ENCODE measurements at regions not wholly inside any gene's neighbourhood (a gene's known extent, or its start where the extent isn't known, plus 50 kb on each side); places are given as distances from the start of the nearest gene placed in this dataset.

DNA sequence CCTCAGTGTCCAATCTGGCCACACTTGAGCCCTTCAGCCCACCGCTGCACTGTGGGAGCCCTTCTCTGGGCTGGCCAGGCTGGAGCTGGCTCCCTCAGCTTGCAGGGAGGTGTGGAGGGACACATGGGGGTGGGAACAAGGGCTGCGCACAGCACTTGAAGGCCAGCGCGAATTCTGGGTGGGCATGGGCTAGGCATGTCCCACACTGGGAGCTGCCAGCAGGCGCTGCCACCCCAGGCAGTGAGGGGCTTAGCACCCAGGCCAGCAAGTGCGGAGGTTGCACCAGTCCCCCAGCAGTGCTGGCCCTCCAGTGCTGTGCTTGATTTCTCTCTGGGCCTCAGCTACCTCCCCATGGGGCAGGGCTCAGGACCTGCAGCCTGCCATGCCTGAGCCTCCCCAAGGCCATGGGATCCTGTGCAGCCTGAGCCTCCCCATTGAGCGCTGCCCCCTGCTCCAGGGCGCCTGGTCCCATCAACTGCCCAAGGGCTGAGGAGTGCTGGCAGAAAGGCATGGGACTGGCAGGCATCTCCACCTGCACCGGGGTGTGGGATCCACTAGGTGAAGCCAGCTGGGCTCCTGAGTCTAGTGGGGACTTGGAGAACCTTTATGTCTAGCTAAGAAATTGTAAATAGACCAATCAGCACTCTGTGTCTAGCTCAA lies 148.2 kb downstream of the EMB start:
- no peaks in the 10 kb centered on the region for H3K4me1 ChIP-seq (replicated peaks in 1 of 2; ENCODE audit: control insufficient read depth in 2 of 2, insufficient read depth in 2 of 2, low read length in 2 of 2)
- H3K9me1 ChIP-seq (ENCODE audit: control insufficient read depth, insufficient read depth, low read length) = no peaks in the 10 kb centered on the region
- H2AFZ ChIP-seq (ENCODE audit: low read depth, low read length) = no peak overlapping the region
- no peak overlapping the region for H3K27ac ChIP-seq (ENCODE audit: extremely low read depth, low read depth, low read length)
- in situ Hi-C loops (cut with MboI) (no loop called here), intact Hi-C loops (cut with micrococcal nuclease) (no loop called here)
- H4K20me1 ChIP-seq (replicated peaks; ENCODE audit: control insufficient read depth, insufficient read depth, low read length) = no peaks in the 10 kb centered on the region
- FAIRE-seq (no peak), ATAC-seq (no peak), DNase-seq (ENCODE audit: extremely low read depth in 1 of 4, low spot score in 3 of 4) (no peak)
- H3K9me3 ChIP-seq (replicated peaks; ENCODE audit: control insufficient read depth, insufficient read depth, low read depth, low read length) = no peaks in the 10 kb centered on the region
- H3K9ac ChIP-seq (ENCODE audit: insufficient read depth in 1 of 2, low read depth in 2 of 2, low read length in 2 of 2) = no peak overlapping the region
- H3K27me3 ChIP-seq (ENCODE audit: control insufficient read depth in 2 of 2, insufficient read depth in 2 of 2, low read length in 2 of 2) = no peaks in the 10 kb centered on the region
- H3K4me2 ChIP-seq (ENCODE audit: insufficient read depth, low read length) = no peak overlapping the region
- H3K36me3 ChIP-seq (ENCODE audit: control insufficient read depth, insufficient read depth, low read length) = no peaks in the 10 kb centered on the region
- 0% methylated on average over 9 of the region's 9 CpGs for WGBS (ENCODE audit: insufficient coverage, low coverage, missing lambda C conversion rate)
- POLR2A ChIA-PET = no interaction called here
- CTCF ChIA-PET (ENCODE audit: low intra/inter-chr PET ratio) = no interaction called here
- no peak overlapping the region for H3K4me3 ChIP-seq
- no peaks in the 10 kb centered on the region for H3K79me2 ChIP-seq (ENCODE audit: control insufficient read depth, insufficient read depth, low read length)
- BruUV-seq (replicated peaks) = no TSS peak
- TF ChIP-seq KDM4B (IDR thresholded peaks at IDR 0.05; ENCODE audit: borderline replicate concordance in 2 of 2, low read depth in 1 of 2) (no peak), HMGN3 (IDR thresholded peaks at IDR 0.05; ENCODE audit: borderline replicate concordance, extremely low read depth, insufficient read length, low read depth, low read length) (no peak), TFAM (CRISPR knock-in tag; conservative IDR thresholded peaks at IDR 0.05) (no peak), SMARCA4 (IDR thresholded peaks at IDR 0.05) (no peak), SP2 (IDR thresholded peaks at IDR 0.05; ENCODE audit: extremely low read depth, low read depth, low read length, poor library complexity, severe bottlenecking) (no peak), CSDE1 (IDR thresholded peaks at IDR 0.05) (no peak), SP1 (CRISPR knock-in tag; IDR thresholded peaks at IDR 0.05) (no peak), RBM39 (optimal IDR thresholded peaks at IDR 0.05; ENCODE audit: low read depth, low read length) (no peak), FOXA1 (IDR thresholded peaks at IDR 0.05; ENCODE audit: borderline replicate concordance) (no peak), THRAP3 (IDR thresholded peaks at IDR 0.05; ENCODE audit: borderline replicate concordance) (no peak)
- TF ChIP-seq, protein P1, sequence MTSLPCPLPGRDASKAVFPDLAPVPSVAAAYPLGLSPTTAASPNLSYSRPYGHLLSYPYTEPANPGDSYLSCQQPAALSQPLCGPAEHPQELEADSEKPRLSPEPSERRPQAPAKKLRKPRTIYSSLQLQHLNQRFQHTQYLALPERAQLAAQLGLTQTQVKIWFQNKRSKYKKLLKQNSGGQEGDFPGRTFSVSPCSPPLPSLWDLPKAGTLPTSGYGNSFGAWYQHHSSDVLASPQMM (CRISPR knock-in tag; IDR thresholded peaks at IDR 0.05) = no peak
- TF ChIP-seq, protein P2, sequence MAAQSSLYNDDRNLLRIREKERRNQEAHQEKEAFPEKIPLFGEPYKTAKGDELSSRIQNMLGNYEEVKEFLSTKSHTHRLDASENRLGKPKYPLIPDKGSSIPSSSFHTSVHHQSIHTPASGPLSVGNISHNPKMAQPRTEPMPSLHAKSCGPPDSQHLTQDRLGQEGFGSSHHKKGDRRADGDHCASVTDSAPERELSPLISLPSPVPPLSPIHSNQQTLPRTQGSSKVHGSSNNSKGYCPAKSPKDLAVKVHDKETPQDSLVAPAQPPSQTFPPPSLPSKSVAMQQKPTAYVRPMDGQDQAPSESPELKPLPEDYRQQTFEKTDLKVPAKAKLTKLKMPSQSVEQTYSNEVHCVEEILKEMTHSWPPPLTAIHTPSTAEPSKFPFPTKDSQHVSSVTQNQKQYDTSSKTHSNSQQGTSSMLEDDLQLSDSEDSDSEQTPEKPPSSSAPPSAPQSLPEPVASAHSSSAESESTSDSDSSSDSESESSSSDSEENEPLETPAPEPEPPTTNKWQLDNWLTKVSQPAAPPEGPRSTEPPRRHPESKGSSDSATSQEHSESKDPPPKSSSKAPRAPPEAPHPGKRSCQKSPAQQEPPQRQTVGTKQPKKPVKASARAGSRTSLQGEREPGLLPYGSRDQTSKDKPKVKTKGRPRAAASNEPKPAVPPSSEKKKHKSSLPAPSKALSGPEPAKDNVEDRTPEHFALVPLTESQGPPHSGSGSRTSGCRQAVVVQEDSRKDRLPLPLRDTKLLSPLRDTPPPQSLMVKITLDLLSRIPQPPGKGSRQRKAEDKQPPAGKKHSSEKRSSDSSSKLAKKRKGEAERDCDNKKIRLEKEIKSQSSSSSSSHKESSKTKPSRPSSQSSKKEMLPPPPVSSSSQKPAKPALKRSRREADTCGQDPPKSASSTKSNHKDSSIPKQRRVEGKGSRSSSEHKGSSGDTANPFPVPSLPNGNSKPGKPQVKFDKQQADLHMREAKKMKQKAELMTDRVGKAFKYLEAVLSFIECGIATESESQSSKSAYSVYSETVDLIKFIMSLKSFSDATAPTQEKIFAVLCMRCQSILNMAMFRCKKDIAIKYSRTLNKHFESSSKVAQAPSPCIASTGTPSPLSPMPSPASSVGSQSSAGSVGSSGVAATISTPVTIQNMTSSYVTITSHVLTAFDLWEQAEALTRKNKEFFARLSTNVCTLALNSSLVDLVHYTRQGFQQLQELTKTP (IDR thresholded peaks at IDR 0.05; ENCODE audit: low read depth in 1 of 2, partially characterized antibody in 2 of 2) = no peak
- TF ChIP-seq, protein P3, sequence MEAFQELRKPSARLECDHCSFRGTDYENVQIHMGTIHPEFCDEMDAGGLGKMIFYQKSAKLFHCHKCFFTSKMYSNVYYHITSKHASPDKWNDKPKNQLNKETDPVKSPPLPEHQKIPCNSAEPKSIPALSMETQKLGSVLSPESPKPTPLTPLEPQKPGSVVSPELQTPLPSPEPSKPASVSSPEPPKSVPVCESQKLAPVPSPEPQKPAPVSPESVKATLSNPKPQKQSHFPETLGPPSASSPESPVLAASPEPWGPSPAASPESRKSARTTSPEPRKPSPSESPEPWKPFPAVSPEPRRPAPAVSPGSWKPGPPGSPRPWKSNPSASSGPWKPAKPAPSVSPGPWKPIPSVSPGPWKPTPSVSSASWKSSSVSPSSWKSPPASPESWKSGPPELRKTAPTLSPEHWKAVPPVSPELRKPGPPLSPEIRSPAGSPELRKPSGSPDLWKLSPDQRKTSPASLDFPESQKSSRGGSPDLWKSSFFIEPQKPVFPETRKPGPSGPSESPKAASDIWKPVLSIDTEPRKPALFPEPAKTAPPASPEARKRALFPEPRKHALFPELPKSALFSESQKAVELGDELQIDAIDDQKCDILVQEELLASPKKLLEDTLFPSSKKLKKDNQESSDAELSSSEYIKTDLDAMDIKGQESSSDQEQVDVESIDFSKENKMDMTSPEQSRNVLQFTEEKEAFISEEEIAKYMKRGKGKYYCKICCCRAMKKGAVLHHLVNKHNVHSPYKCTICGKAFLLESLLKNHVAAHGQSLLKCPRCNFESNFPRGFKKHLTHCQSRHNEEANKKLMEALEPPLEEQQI (IDR thresholded peaks at IDR 0.05) = no peak
- TF ChIP-seq, protein P4, sequence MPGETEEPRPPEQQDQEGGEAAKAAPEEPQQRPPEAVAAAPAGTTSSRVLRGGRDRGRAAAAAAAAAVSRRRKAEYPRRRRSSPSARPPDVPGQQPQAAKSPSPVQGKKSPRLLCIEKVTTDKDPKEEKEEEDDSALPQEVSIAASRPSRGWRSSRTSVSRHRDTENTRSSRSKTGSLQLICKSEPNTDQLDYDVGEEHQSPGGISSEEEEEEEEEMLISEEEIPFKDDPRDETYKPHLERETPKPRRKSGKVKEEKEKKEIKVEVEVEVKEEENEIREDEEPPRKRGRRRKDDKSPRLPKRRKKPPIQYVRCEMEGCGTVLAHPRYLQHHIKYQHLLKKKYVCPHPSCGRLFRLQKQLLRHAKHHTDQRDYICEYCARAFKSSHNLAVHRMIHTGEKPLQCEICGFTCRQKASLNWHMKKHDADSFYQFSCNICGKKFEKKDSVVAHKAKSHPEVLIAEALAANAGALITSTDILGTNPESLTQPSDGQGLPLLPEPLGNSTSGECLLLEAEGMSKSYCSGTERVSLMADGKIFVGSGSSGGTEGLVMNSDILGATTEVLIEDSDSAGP (CRISPR knock-in tag; IDR thresholded peaks at IDR 0.05) = no peak
